Esophagus mucosa (tissue), 1 donor: ENCODE measurements at regions not wholly inside any gene's neighbourhood (a gene's known extent, or its start where the extent isn't known, plus 50 kb on each side); places are given as distances from the start of the nearest gene placed in this dataset.
"Not testable (repeated sequence)": the region's sequence is repeated elsewhere in the genome, so short reads cannot be mapped to it uniquely, and the experiment has no call there.

Experiments
- ATAC-seq: fragments of 200-7000 bp; cut with Tn5 transposase; one replicate; pipeline ENCODE4 v1.9.1; 2020
- donor health status: DM: yes; HTN: yes; CAD: no.

DNA sequence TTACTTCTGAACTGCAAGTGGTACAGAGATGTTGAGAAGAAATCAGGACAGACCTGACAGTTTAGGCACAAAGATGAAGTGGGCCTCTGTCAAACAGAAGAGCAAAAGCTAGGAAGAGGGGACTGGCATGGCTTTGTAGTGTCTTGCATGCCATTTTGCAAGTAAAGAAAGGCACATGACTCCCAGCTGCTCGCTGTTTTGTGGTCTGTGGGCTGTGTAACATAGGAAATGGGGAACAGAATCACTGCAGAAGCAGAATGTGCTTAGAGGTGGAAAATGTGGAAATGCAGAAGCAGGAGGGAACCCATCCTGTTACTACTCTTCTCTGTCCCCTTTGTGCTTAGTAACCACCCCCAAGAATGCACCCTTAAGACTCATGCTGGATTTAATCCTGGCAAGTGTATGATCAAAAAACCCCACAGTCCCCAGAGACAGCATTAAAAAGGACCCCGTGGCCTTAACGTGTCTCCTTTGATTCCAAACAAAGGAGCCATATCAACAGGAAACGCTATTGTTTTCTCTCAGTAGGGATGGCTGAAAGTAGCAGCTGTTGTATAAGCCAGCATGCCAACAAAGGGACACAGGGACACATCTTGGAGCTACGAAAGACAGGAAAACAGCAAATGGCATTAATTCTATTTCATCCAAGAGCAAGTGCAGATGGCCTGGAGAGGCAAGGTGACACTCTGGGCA is 177.6 kb upstream of the GLRA2 start:
- no peak for ATAC-seq

GRCh38 chrX:14347523-14347922 is 181.8 kb upstream of the GLRA2 start:
- ATAC-seq = no peak

DNA sequence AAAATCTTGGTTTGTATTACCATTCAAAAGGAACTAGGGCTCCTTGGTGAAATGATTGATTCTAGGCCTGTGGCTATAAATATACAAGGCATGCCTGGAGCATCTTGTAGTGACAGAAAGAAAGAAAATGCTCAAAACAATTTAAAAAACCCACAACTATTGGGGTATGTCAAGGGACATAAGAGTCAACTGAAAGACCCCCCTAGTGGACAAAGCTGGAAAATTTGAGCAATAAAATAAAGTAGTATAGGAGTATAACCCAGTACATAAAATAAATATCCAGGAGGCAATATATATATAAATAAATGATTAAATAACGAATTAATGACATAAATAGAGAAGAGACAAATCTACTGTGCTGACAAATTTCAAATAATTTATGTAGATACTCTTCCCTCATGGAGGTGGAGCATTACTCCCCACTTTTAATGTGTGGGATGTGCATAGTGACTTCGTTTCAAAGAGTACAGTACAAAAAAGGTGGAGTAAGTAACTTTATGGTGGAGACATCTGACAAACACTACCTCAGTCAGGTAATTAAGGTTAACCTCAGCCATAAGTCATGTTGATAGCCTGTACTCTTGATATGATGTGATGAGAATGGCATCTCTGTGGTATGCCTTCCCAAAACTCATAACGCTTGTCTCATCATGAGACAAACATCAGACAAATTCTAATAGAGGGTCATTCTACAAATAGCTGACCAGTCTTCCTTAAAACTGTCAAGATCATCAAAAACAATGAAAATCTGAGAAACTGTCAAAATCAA is 185.0 kb upstream of the GLRA2 start:
- no peak for ATAC-seq

DNA sequence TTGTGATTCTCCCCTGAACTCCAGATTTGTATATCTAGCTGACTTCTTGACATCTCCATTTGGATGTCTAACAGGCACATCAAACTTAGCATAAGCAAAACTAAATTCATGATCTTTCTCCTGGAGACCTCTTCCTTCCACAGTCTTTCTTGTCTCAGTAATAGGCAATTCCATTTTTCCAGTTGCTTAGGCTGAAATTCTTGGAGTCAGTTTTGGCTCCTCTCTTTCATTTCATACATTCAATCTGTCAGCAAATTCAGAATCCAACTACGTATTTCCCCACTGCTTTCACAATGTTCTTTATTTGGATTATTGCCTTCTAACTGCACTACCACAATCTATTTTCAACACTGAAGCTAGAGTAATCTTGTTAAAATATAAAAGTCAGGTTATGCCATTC is 219.9 kb upstream of the GLRA2 start:
- ATAC-seq = no peak

GRCh38 chrX:14308976-14309375 is 220.4 kb upstream of the GLRA2 start:
- ATAC-seq = not testable (repeated sequence)

DNA sequence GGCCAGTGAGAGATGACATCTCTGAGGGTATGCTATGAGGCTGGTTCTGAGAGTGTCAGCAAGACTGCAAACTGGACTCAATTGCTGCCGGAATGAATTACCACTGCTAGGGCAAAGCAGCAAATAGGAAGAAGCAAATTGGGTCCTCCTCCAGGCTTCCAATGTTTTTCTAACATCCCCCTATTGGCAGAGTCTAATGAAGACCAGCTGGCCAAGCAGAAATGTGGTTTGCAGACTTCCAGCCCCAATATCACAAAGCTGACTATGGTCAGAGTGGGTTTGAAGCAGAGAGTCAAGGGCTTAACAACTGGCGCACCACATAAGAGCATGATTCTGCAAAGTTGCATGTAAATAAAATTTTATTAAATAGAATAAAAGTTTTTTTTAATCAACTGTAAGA is 225.4 kb upstream of the GLRA2 start:
- no peak for ATAC-seq

DNA sequence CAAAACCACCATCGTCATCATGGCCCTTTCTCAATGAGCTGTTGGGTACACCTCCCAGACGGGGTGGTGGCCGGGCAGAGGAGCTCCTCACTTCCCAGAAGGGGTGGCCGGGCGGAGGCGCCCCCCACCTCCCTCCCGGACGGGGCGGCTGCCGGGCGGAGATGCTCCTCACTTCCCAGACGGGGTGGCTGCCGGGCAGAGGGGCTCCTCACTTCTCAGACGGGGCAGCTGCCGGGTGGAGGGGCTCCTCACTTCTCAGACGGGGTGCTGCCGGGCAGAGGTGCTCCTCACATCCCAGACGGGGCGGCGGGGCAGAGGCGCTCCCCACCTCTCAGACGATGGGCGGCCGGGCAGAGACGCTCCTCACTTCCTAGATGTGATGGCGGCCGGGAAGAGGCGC is 226.8 kb upstream of the GLRA2 start:
- ATAC-seq = not testable (repeated sequence)

GRCh38 chrX:14300376-14300775 is 229.0 kb upstream of the GLRA2 start:
- no peak for ATAC-seq

GRCh38 chrX:14295426-14295825 is 233.9 kb upstream of the GLRA2 start:
- no peak for ATAC-seq

DNA sequence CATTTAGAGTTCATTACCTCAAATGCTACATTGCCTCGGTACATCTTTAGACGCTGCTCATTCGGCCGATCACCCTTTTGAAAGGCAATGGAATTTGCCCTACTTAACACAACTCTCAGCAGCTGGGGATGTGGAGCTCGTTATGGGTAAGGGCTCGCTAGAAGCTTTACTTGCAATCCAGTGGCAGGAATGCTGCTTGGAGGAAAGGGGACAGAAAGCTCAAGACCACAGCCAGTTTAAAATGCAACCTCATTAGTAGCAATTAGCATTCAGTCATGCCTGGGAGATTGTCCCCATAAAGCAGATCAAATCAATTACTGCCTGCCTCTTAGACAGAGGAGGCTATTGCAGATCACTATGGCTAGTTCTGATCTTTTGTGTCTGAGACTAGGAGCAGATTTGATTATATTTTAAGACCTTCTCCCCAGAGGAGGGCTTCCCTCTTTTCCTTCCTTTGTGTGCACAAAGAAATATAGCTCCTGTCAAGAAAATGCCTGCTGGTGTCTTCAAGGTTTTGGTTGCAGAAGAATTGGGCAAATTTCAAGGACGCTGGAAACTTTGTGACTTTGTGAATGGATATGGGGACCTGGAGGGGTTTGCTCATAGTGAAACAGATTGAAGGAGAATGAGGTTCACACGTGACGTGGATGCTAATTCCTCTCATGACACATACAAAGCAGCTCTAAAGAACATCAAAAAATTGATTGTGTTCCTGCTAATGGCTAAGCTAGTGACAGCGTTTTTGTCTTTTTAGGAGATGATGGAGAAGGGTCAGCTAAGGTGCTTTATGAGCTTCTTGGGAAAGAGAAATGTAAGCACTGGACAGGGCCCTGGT is 237.5 kb upstream of the GLRA2 start:
- ATAC-seq = no peak

- ATAC-seq = no peak
Observed at GRCh38 chrX:14290335-14290734, 239.0 kb upstream of the GLRA2 start.

- ATAC-seq = no peak
Observed at GRCh38 chrX:14274691-14275090, 245.0 kb upstream of the GEMIN8 start.

GRCh38 chrX:14267216-14267615 is 237.5 kb upstream of the GEMIN8 start:
- no peak for ATAC-seq

GRCh38 chrX:14266705-14267104 is 237.0 kb upstream of the GEMIN8 start:
- no peak for ATAC-seq

DNA sequence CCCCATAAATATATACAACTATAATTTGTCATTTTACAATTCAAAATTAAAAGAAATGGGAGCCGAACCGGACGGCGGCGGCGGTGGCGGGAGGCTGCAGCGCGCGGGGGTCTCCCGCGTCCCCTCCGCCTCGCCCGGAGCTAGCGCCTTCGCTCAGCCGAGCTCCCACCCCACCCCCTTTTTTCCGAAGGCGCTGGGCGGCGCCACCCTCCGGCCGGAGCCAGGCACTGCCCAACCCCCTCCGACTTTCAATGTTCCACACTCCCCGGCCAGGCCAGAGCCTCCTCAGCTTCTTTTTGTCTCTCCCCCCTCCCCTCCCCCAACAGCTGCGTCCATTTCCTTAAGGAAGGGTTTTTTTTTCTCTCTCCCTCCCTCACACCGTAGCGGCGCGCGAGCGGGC is 214.1 kb upstream of the GEMIN8 start:
- no peak for ATAC-seq

DNA sequence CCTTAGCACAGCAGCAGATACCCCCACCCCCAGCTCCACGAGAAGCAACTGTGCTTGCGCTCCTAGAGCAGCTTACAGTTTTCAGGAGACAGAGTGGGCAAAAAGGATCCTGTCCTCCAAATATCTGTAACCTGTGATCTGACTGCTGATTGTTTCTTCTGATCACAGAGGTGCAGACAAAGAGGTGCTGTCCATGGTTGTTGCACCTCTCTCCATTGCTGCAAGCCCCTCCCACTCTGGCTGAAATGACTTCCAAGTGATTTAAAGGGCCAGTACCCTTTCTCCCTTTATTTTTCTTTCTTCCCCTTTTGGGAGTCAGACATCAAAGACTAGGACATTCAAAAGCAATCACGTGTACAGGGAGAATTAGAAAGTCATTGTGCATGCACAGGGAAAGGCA is 205.3 kb upstream of the GEMIN8 start:
- ATAC-seq = no peak

DNA sequence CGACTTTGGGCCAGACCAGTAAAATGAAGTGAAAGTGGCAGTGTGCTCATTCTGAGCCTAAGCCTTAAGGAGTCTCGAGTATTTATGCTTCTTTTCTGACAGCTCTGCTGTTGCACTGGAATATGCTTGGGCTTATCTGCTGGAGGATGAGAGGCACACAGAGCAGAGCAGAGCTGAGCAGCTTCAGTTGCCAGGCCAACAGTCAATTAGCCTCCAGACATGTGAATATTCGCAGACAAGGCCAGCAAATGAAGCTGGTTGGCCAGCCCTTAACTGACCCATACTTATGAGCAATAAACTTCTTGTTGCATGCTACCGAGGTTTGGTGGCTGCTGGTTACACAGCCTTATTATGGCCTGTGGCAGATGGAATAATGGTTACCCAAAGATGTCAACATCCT is 203.0 kb upstream of the GEMIN8 start:
- ATAC-seq = no peak

- no peak for ATAC-seq
Observed at GRCh38 chrX:14228611-14229010, 198.9 kb upstream of the GEMIN8 start.

GRCh38 chrX:14220386-14220944 is 190.8 kb upstream of the GEMIN8 start:
- ATAC-seq = no peak

GRCh38 chrX:14209034-14209433 is 179.3 kb upstream of the GEMIN8 start:
- no peak for ATAC-seq

GRCh38 chrX:14194711-14195110 is 165.0 kb upstream of the GEMIN8 start:
- ATAC-seq = no peak

GRCh38 chrX:14193547-14193946 is 163.9 kb upstream of the GEMIN8 start:
- ATAC-seq = no peak

DNA sequence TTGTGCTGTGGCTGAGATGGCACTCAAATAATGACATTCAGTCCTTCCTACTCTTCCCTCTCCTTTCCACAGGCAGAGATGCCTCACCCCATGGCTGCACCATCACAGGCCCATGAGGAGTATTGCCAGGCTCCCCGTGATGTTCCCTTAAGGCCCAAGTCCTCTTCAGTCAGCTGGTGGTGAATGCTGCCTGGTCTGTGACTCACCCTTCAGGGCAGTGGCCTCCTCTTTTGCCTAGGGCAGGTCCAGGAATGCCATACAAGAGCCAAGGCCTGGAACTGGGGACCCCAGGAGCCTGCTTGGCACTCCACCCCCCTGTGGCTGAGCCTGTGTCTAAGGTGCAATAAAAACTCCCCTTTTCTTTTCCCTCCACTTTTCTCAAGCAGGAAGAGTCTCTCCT is 144.2 kb upstream of the GEMIN8 start:
- ATAC-seq = no peak
